ENCODE measurements at regions not wholly inside any gene's neighbourhood (a gene's known extent, or its start where the extent isn't known, plus 50 kb on each side); places are given as distances from the start of the nearest gene placed in this dataset.
"Not testable (repeated sequence)": the region's sequence is repeated elsewhere in the genome, so short reads cannot be mapped to it uniquely, and the experiment has no call there.

DNA sequence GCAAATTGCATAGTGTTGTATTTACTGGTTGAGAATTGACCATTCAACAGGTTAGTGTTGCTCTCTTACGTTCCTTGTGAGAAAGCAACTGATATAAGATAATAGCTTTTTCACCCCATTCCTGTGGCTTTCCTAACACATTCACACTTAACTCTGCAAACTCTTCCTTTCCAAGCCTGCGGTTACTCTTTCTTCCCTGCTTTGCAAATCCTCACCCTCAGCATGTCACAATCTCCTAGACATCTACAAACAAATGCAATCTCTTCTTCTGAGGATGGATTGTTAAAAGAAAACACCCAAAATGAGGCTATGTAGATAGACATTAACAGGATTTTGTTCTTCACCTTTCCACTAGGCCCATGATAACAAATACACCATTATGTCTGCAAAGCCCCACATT, 771.7 kb upstream of the PCDH7 start:
- no peak for DNase-seq (ENCODE audit: low read depth in 2 of 2)

DNA sequence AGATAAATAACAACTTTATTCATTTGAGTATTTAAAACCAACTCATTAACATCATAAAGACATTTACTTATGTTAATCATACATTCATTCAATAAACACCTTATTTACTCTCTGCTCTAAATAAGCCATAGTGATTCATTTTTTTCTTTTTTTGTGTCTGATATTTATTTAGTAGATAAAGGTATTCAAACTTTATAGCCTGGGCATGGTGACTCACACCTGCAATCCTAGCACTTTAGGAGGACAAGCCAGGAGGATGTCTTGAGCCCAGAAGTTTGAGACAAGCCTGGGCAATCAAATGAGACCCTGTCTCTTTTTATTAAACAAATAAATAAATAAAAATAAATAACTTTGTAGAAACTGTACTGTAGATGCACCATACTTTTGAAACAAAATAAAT, 771.3 kb upstream of the PCDH7 start:
- no peak for DNase-seq (ENCODE audit: low read depth in 2 of 2)

DNA sequence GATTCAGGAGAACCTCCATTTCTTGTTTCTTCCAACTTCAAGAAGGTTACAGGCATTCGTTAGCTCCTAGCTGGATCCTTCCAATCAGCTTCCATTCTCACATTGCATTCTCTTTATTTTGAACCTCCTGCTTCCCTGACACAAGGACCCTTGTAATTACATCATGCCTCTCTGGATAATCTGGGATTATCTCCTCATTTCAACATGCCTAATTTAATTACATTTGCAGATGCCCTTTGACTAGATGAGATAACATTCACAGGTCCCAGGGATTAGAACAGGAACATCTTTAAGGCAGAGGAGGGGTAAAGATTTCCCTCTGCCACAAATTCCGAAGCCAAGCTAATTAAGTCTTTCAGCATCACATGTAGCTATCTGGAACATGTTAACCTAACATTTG, 753.8 kb upstream of the PCDH7 start:
- DNase-seq (ENCODE audit: low read depth in 2 of 2) = no peak

DNA sequence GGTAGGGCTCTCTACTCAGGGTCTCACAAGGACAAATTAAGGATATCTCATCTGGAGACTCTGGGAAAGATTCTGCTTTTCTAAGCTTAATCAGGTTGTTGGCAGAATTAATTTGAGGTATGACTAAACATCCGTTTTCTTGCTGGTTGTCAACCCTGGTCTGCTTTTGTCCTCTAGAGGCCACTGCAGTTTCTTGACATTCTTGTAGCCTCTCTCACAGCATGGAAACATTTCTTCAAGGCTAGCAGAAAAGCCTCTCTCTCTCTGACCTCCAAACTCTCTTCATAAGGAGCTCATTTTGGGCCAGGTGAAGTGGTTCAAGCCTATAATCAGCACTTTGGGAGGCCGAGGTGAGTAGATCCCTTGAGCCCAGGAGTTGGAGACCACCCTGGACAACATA, 749.5 kb upstream of the PCDH7 start:
- DNase-seq (ENCODE audit: low read depth in 2 of 2) = no peak

DNA sequence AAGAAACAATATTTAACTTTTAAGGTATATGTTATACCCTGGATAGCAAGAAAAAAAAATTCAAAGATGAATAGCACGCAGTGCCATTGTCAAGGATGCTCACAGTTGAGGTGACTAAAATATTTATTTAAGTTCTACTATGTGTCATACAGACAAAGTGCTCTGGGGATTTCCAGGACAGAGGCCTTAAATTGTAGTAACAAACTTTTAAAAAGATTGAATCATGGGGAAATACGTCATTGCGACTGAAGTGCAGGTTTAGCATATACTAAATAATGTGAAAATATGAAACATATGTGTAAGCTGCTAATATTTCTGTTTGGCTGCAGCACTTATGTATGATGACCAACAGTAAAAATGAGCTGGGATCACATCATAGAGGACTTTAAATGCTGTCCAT, 748.0 kb upstream of the PCDH7 start:
- DNase-seq (ENCODE audit: low read depth in 2 of 2) = no peak

DNA sequence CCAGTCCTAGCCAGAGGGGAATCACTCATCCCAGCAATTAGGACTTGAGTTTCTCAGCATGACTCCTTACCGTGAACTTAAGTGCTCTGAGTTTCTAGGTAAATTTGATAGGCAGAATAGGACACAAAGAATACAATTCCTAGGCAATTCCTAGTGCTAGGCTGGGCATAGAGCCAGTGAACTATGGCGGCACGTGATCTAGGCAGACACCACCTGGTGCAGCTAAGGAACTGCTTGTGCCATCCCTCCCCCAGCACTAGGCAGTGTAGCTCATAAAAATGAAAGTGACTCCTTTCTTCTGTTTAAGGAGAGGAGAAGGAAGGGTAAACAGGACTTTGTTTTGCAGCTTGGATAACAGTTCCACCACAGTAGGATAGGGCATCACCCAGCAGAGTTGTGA, 736.3 kb upstream of the PCDH7 start:
- DNase-seq (ENCODE audit: low read depth in 2 of 2) = no peak

DNA sequence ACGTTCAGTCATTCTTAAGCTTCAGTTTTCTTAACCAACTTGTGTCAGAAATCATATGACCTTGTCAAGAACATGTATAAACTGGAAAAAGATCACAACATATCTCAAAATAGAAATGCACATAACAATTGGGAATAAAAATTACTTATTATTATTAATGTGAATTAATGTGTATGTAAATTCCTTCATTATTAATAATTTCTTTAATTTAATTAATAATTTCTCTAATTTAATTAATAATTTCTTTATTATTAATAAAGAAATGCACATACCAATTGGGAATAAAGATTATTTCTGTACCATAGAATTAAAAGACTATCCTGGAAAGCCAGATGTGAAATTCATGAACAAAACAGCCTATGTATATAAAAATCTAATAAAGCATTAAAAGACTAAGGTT, 718.5 kb upstream of the PCDH7 start:
- no peak for DNase-seq (ENCODE audit: low read depth in 2 of 2)

DNA sequence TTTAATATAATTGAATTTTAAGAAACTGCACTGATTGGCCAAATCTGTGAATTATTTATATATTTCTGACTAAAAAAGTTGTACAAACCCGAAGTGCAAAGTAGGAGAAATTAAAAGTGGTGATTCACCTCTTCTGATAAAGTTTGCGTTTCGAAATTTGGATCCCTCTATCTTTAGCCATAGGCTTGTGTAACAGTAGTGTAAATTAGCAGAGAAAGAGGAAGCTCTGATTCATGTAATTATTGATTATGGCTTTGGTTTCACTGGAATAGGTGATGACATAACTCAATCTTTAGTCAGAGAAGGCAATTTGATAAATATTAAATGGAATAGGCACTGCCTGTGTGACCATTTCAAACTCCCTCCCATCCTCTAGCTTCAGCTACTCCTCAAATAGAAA, 717.8 kb upstream of the PCDH7 start:
- DNase-seq (ENCODE audit: low read depth in 2 of 2) = no peak

DNA sequence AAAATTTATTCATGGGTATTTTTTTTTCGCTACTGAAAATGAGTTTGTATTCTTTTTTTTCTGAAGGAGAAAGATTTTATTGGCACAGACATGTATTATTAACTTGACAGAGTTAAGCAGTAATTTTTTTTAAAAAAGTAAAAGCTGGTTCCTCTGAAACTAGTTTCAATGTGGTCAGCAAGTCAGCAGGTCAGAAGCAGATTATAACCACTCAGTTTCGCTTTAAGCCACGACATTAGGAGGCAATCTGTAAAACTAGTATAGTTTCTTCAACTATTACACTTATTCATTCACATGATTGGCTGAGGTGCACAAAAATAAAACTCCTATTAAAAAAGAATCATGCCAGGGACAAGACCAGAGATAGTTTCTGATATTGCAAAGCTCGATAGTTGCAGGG, 714.2 kb upstream of the PCDH7 start:
- no peak for DNase-seq (ENCODE audit: low read depth in 2 of 2)

DNA sequence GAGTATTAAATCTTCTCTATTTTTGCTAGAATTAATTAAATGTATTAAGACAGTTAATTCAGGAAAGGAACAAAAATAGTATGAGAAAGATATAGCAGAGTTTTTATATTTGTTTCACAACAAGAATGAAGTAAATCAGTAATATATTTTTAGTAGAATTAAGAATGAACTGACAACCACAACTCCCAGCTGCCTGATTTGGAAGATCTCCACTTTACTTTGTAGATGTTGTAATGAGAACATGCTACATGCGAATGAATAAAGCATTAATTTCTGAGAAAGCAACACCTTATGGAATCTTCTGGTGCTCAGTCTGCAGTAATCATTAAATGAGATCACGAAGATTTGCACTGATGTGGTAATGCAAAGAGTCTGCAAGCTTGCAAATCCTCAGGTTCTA, 695.6 kb upstream of the PCDH7 start:
- no peak for DNase-seq (ENCODE audit: low read depth in 2 of 2)

DNA sequence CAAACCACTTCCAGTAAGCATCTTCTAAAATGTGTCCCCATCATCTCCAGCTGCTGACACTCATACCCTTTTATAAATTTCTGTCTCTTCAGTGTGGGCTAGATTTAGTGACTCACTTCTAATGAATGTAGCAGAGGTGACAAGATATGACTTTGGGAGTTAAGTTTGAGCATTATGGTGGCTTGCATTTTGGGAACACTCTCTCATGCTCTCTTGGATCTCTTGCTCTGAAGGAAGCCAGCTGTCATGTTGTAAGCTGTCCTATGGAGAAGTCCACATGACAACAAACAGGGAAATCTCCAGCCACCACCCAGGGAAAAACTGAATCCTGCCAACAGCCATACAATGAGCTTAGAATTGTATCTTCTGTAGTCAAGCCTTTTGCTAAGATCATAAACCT, 691.3 kb upstream of the PCDH7 start:
- no peak for DNase-seq (ENCODE audit: low read depth in 2 of 2)

DNA sequence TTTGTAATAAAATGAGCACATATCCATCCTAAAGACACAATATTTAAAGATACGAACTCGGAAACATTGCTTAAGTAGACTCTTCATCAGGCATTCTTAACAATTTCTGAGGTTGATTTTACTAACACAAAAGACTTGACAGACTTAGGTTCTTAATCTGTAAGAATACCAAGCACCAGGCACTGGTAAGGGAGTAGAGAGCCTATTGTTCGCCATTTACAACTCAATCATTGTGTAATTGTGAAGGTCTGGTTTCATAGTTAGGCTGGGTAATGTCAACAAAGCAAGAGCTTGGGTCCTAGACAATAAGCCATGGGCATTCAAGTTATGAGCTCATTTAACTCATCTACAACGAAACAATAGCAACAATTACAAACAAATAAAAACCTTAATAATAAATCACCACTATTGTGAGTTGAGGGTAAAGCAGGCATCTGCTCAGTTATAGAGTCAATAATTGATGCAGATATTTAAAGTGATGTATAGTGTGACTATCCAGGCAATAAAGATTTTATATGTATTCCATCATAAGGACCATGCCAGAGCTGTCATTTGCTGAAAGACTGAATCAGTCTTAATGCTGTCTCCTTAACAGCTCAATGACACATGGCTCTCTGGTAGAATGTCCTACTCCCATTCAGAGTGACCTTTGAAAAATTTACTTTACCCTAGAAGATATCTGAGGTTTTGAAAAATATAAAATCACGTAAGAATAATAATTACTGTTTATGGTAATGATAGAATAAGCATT, 664.0 kb upstream of the PCDH7 start:
- no peak for DNase-seq (ENCODE audit: low read depth in 2 of 2)

DNA sequence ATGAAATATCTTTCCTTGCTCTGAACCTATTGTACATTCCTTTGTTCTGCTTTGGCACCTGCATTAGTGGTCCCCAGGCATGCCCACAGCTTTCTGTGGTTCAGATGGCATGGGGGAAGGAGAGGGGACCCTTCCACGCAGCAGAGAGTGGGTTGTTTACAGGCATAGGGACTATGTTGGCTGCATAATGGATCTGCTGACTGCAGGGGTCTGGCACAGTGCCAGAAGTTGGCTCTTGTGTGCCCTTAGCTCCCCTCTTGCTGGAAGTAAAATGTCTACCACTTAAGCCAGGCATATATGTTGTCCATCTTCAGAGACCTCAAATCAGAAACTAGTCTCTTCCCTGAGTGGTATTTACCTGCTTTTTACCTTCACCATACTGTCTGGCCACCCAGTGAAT, 651.9 kb upstream of the PCDH7 start:
- no peak for DNase-seq (ENCODE audit: low read depth in 2 of 2)

DNA sequence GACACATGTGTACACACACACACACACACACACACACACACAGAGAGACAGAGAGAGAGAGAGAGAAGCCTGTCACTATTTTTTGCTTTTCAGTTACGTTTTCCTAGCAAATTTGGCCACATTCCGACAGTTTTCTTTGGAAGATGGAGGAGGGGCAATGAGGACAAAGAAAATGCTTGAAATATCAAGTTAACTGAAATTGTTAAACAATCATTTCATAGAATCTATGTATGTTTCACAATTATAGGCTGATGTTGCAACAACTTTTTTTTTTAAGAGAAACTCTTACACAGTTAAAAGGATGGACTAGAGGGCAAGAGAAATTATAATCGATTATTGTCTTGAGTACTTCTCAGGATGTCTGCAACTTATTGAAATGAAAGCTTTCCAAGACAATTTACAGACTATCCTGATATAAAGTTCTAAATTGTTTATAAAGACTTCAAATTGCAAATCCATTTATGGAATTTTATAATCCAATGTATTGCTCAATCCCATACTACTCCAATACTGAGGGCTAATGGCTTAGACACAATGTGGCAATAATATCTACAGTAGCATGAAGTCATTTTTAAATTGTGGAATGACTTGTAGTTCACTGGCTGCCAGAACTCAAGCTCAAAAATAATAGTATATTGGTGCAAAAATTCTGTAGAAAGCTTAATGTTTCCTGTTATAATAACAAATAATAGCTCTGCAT, 647.0 kb upstream of the PCDH7 start:
- no peak for DNase-seq (ENCODE audit: low read depth in 2 of 2)

DNA sequence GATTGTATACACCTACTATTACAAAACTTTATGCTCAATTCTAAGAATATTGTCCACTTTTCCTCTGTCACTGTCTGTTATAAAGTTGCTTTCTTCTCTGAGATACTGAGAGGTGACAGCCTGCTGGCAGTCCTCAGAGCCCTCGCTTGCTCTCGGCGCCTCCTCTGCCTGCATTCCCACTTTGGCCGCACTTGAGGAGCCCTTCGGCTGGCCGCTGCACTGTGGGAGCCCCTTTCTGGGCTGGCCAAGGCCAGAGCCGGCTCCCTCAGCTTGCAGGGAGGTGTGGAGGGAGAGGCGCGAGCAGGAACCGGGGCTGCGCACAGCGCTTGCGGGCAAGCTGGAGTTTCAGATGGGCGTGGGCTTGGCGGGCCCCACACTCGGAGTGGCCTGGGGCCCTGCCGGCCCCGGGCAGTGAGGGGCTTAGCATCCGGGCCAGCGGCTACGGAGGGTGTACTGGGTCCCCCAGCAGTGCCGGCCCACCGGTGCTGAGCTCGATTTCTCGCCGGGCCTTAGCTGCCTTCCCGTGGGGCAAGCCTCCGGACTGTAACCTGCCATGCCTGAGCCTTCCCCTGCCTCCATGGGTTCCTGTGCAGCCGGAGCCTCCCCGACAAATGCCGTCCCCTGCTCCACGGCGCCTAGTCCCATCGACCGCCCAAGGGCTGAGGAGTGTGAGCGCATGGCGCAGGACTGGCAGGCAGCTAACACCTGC, 627.6 kb upstream of the PCDH7 start:
- not testable (repeated sequence) for DNase-seq (ENCODE audit: low read depth in 2 of 2)

DNA sequence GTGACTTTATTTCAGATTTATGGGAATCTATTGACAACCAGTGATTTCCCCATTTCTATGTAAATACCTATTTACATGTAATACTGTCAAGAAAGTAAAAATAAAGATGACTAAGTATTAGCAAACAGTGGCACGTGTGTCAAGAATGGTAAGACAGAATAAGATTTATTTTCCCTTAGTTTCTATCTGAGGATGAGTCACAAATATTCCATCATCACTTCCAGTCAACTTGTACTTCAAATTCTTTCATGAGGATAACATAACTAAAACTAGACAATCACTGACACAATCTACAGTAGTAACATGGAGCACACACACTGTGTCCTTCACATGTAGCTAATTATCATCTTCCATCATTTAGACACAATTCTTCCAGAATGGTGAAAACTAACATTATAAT, 625.3 kb upstream of the PCDH7 start:
- DNase-seq (ENCODE audit: low read depth in 2 of 2) = no peak

DNA sequence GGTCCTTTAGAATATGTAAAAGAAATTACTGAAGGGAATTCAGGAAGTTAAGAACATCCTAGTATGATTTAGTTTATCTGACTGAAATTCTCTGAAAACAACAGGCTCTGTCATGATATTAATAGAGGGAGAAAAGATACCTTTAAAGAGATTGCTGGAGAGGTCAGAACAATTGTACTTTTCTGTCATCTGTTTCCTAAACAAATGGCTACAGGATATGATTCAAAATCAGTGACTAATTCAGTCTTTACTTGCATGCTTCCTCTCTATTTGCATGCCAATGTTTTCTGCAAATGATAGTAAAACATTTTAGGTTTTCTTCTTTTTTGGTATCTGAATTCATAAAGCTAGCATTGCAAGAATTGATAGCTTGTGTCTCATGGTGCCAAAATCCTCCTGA, 616.7 kb upstream of the PCDH7 start:
- no peak for DNase-seq (ENCODE audit: low read depth in 2 of 2)

DNA sequence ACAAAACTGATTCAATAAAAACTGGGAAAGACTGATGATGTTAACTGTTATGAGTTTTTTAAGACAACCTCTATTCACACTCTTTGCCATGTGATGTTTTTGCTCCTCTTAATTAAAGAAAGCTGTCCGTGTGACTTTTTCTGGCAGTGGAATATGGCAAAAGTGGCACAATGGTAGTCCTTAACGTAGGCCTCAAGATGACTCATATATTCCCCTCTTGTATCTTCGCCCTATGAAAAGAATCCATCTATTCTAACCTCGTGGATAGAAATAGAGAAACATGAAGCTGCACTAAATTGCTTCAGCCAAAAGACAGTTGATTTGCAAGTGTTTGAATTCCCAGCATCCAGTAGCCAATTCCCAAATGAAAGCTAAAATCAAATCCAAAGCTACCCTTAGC, 603.8 kb upstream of the PCDH7 start:
- DNase-seq (ENCODE audit: low read depth in 2 of 2) = no peak

DNA sequence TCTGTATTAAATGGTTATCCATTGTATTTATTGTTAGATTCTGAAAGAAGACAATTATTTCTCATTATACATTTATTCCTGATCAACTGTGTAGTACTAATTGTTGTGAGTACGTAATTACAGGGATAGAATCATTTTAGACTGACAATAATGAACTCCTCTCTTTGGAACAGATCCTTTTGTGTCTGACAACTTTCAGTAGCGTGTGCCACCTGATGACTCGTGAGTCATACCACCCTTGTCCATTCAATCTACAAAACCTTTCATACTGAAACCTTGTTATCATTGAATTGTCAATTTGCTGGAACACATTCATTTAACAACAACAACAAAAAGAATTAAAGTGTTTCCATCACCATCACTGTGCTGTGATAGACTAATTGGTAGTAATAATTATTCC, 602.7 kb upstream of the PCDH7 start:
- no peak for DNase-seq (ENCODE audit: low read depth in 2 of 2)

DNA sequence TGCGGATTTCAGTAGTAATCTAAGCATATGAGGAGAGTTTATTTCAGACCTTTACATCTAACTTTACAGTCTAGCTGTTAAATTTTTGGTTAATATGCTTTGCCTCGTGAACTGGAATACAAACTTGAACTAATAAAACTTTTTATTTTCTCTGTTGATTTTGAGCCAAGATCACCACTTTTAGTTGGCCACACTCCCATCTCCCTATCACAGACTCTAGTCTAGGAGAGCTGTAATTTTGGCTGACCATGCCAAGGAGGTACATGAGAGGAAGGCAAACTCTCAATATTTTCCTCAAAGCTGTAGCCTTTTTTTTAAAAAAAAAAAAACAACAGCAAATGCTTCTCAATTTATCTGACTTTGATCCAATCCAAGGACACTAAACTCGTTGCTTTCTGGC, 597.5 kb upstream of the PCDH7 start:
- DNase-seq (ENCODE audit: low read depth in 2 of 2) = no peak

DNA sequence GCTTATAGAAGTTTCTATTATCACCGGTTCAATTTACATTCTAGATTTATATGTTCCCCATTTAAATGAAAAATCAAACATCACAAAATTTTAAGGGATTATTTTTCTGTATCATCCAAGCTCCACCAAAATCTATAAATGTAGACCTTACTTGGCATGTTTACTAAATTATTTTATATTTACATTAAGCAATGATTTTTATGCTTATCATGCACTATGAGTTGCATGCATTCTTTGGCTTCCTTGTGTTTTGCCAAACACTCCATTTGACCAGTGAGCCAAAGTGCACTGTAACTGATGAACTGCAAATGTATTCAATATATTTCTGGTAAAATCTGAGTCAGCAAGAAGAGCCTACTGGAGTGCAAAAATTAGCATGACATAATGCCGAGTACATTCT, 595.5 kb upstream of the PCDH7 start:
- DNase-seq (ENCODE audit: low read depth in 2 of 2) = not testable (repeated sequence)

DNA sequence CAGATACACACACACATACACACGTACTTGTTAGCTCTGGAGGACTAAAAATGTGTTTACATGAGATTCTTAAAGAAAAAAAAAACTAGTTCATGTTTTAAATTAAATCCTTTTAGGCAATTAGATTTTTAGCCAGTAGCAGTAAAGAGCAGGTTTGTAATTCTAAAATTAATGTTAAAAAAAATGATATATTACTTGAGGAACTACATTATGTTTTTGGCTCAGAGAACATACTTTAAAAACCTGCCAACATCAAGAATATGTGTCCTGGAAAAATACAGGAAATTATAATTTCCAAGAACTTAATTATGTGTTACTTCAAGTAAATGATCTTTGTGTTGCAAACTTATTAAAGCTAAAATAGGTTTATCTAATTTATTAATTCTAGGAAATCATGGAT, 594.3 kb upstream of the PCDH7 start:
- no peak for DNase-seq (ENCODE audit: low read depth in 2 of 2)

DNA sequence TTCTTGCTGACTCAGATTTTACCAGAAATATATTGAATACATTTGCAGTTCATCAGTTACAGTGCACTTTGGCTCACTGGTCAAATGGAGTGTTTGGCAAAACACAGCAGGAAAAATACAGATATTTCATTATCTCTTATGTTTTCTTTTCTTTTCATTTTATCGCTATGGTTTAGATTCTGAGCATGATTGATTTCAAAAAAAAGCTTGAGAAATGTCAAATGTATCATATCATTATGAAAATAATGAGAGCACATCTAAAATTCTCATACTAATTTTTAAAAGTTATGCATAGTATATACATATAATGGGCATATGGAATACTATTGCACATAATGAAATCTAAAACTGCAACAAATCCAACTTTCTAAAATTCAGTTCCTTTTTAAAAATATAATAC, 593.8 kb upstream of the PCDH7 start:
- no peak for DNase-seq (ENCODE audit: low read depth in 2 of 2)
